Adrenal gland (tissue), 5 donors: ENCODE measurements at regions not wholly inside any gene's neighbourhood (a gene's known extent, or its start where the extent isn't known, plus 50 kb on each side); places are given as distances from the start of the nearest gene placed in this dataset.

Source experiments
- POLR2A ChIP-seq, 2 donors: fragments of 450-650 bp; IDR thresholded peaks; one replicate each; pipeline ENCODE4 v1.6.1; 2017; ENCODE audit warnings: antibody characterized with exemption in 2 of 2, mild to moderate bottlenecking in 2 of 2, moderate library complexity in 1 of 2
- TF ChIP-seq, protein P1 (sequence below), 6 experiments: fragments of 450-650 bp in 4 of 6; fragments of 200-600 bp in 2 of 6; sonication (generic) in 1 of 6; IDR thresholded peaks; 1 replicate in 5 of 6; 2 replicates in 1 of 6; pipeline versions ENCODE4 v1.5.1 to v1.8.0; 2016 to 2021; ENCODE audit warnings: antibody characterized with exemption in 6 of 6, mild to moderate bottlenecking in 2 of 6, moderate library complexity in 1 of 6
- donor health status: DM: no; HTN: no; CAD: no.

GRCh38 chr21:39022466-39022862, 160.8 kb downstream of the PSMG1 start:
- TF ChIP-seq, protein P1, sequence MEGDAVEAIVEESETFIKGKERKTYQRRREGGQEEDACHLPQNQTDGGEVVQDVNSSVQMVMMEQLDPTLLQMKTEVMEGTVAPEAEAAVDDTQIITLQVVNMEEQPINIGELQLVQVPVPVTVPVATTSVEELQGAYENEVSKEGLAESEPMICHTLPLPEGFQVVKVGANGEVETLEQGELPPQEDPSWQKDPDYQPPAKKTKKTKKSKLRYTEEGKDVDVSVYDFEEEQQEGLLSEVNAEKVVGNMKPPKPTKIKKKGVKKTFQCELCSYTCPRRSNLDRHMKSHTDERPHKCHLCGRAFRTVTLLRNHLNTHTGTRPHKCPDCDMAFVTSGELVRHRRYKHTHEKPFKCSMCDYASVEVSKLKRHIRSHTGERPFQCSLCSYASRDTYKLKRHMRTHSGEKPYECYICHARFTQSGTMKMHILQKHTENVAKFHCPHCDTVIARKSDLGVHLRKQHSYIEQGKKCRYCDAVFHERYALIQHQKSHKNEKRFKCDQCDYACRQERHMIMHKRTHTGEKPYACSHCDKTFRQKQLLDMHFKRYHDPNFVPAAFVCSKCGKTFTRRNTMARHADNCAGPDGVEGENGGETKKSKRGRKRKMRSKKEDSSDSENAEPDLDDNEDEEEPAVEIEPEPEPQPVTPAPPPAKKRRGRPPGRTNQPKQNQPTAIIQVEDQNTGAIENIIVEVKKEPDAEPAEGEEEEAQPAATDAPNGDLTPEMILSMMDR (IDR thresholded peaks at IDR 0.05): no peak
- no peak for TF ChIP-seq POLR2A (IDR thresholded peaks at IDR 0.05)
